Bone marrow (tissue), 2 donors: ENCODE measurements at regions not wholly inside any gene's neighbourhood (a gene's known extent, or its start where the extent isn't known, plus 50 kb on each side); places are given as distances from the start of the nearest gene placed in this dataset.
"Not testable (repeated sequence)": the region's sequence is repeated elsewhere in the genome, so short reads cannot be mapped to it uniquely, and the experiment has no call there.

Experiments
- DNase-seq, 2 donors: peaks; one replicate each; lab custom pipeline; 2025; lab: John Stamatoyannopoulos, UW

DNA sequence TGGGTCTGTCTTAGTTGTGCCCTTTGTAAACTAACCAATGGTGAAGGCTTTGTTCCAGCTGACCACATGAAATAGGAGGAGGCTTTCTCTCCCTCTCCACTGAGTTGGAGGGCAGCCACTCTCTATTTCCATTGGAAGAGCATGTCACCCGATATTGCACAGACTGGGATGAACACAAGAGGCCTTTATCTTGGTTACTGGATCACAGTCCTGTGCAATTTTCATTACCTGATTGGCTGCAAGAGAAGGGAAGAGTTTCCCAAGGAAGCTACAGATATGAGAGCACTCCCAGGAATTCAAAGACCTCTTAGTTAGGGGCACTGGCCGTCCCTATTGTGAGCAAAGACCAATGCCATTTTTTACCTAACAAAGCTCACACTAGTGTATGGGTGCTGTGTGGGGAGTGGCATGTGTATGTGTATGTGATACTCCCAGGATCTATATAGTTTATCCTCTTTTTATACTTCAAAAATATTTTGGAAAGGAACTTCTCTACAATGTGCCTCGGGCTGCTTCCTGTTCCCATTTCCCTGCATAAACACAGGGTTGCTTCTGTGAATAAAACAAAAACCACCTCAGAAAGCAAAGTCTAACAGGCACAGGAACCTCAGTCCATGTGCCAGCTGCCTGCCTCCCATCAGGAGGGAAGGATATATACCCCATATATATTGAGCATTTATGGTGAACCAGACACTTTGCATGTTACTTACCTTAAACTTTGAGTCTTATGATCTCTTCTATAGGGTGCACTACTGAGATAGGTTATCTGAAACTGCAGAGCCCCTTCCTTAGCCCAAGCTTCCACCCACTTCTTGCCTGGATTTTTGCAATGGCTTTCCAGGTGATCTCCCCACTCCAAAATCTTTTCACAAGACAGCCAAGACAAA lies 126.5 kb downstream of the RASSF10 start:
- DNase-seq, result no peak

DNA sequence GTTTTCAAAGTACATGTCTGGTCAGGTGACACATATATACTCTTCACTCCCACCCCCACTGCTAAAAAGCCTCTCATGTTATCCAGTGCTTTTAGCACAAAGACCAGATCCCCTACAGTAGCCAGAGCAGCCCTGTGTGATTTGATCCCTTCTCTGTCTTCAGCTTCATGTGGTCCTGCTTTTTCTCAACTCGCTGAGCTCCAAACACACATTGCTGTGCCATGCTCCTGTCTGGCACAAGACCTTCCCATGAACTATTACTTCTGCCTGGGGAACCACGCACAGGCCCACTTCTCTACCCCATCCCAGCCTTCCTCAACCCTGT lies 127.1 kb downstream of the RASSF10 start:
- DNase-seq, result no peak

DNA sequence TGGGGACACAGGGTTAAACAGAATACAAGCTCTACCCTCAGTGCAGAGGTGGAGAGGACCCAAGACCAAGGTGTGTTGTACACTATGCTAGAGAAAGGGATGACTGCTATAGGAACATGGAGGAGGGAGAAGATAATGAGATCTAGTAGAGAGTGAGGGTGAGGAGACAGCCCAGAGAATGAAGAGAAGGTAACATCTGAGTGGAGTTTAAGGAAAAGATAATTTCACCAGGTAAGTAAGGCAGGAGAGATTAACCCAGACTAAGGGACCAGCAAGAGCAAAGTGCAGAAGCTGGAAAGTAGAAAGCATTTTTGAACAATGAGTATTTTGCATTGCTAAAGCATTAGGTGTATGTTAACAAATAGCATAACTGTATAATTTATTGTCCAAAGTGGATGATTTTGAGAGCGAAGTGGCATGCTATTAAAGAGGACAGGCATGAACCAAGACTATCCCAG lies 128.8 kb downstream of the RASSF10 start:
- no peak for DNase-seq

DNA sequence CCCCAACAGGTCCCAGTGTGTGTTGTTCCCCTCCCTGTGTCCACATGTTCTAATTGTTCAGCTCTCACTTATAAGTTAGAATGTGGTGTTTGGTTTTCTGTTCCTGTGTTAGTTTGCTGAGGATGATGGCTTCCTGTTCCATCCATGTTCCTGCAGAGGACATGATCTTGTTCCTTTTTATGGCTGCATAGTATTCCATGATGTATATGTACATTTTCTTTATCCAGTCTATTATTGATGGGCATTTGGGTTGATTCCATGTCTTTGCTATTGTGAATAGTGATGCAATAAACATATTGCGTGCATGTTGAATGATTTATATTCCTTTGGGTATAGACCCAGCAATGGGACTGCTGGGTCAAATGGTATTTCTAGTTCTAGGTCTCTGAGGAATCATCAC lies 130.0 kb downstream of the RASSF10 start:
- DNase-seq, result not testable (repeated sequence)

DNA sequence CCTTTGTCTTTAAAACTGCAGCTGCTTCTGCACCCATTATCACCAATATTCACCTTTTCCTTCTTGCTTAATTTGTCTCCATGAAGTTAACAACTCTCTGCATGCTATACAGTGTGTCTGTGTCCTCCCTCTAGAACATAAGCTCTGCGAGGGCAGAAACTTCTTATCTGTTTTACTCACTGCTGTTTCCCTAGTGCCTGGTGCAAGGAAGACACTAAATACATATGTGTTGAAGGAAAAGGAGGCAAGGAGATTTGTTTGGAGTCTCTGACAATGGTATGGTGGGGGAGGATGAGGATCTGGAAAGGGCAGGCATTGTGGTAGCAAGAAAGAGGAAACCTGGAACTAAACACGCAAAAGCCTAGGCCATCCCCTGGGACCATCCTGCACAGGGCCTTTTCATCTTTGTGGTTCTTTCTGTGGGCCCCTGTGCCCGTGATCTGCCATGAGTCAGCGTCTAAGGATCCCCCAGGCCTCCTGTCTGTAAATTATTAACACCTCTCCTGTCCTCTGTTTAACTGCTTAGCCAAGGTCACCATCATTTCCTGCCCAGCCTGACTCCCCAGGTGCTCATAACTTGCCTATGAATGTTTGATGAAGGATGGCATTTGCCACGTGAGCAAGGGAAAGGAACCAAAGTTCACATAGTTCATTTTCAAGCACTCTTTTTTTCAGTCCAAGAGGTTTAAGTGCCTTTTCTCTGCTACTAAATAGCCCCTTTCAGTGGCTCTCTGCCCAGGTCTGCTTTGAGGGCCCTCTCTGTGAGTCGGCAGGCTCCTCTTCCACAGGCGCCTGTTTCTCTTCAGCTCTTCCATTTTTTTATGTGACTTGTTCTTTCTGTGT lies 131.1 kb downstream of the RASSF10 start:
- no peak for DNase-seq

DNA sequence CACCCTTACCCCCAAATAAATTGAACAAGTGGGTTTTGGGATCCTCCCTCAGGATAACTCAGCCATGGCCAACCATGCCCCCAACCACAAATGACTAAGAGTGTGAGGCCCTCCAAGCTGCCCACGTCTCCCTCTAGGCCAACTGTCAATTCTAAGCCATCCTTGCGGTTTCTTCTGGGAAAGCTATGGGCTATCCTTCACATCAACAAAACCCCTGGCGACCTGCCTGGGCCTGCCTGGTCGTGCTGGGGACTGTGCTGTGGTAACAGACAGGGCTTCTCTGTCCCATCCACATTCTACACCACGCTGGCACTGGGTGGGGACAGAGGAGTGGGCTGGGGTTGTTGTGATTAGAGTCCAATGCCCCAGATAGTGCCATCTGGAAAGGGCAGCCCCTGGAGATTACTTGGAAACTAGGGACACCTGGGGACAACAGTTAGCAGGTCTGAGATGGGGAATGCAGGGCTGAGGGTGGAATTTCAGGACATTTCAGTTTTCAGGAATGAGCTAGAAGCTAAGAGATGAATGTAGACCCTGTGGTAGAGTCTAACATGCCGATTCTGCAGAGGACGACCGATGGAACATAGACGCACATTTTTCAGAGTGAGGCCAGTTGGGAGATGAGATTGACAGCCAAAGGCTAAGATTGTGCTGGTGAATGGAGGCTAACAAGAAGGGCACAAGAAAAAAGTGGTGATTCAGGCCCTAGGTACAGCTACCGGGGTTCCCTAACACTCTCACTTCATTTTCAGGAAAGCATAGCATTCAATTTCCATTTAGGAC lies 131.9 kb downstream of the RASSF10 start:
- DNase-seq, result no peak

DNA sequence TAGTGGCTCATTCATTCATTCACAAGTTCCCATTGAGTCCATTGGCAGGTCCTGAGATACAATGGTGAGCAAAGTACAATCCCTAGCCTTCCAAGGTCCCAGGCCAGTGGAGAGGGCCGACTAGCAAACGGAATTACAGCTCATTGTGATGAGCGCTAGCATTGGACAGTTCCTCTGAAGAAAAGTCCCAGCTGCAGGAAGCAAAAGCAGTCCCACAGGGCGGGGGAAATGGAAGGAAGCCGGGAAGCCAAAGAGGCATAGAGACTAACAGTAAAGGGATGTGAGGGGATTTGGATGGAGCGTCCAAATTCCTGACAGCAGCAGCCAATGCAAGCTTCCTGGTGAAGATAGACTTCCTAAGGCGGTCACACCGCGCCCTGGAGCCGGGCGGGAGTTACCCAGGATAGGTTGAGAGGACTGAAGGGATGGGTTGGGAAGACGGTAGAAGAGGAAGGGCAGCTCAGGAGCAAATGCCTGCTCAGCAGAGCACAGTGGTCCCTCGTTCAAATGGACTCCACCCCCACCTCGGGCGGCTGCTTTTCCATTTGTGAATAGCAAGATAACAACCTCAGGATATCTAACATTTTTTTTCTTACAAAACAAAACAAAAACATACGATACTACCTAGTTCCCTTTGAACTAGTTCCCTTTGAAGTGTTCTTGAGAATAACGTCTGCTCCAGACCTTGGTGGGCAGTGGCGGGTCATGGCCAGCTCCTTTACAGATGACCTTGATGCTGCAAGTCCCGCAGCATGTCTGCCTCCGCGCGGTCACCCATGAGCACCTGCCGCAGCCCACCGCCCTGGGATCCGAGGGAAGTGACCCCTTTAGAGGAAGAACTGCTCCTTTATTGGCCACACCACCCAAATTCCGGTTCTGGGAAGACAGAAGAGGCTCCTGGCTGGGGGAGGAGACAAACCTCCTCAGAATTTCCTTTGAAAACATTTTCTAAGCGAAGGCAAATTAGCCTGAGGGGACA lies 132.9 kb downstream of the RASSF10 start:
- DNase-seq, result no peak

DNA sequence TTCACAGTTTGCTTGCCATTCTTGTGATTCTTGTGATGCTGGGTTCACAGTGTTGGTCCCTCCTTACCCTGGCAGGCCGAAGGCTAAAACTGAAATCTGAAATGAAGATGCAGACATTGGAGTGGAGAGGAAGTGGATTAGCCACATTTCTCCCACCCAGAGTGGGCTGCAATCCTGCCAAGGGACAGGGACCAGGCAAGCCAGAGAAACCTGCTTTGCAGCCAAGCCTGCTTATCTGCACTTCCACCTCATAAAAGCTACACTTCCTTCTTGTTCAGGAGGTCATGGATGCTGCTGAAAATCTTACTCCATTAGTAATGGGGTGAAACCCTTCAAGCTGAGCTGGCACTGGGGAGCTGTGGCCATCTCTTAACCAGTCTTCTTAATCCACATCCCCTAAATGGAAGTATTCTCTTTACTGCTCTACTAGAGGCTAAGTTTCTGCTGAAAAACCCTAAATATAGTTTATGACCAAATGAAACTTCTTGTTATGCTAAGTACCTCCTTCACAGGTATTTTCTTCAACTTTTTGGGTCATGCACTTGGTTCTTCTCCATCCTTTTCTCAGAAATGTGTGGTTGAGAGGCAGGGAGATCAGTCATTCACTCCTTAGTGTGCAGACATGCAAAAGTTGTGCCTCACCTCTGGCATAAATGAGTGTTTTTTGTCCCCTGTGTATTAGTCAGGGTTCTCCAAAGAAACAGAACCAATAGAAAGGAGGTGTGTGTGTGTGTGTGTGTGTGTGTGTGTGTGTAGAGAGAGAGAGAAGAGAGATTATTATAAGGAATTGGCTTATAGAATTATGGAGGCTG lies 133.9 kb upstream of the BMAL1 start:
- no peak for DNase-seq

DNA sequence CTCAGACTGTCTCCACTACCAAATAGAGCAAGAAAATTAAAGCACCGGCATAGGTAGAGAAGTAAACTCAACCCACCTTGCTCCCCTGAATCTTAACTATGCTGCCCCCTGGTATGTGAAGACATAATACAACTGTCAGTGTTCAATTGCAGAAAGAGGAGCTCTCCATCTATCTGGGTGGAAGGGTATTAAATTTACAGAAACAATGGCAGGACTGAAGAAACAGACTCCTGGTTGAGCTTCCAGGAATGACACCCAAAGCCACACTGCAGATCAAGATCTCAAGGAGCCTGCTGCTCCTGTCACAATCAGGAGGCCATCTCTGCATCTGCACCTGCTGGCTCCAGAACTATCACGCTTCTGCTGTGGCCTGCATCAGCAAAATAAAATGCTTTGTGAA lies 132.1 kb upstream of the BMAL1 start:
- DNase-seq, result no peak

DNA sequence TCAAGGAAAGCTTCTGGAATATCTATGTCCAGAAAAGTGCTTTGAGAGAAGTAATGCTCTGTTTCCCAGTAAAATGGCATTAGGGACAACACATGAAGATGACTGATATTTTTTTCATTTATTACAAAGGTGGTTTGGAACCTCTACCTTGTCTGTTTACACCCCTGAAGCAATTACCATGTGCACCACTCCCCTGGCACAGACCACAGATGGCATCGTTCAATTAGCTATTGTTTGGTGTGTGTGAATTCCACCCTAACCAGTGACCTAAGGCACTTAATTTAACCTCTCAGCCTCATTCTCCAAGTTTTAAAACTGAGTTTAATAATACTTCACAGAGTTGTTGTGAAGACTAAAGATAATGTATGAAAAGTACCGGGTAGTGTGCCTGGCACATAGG lies 127.6 kb upstream of the BMAL1 start:
- DNase-seq, result no peak

DNA sequence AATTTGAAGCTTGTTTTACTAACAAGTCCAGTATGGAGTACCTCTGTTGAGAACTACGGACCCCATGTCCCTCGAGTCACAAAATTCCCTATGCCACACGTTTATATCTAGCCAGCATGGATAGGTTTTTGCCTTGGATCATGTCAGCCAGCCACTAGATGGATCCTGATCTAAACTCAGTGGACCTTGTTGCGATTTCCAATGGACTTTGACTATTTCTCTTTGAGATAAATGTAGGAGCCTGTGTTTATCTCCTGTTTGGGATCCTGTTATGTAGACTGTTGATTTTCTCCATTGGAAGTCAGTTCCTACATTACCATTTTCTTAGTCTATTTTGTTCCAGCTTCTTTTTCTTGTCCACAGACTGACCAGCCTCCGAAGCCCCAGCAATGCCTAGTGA lies 127.1 kb upstream of the BMAL1 start:
- no peak for DNase-seq

DNA sequence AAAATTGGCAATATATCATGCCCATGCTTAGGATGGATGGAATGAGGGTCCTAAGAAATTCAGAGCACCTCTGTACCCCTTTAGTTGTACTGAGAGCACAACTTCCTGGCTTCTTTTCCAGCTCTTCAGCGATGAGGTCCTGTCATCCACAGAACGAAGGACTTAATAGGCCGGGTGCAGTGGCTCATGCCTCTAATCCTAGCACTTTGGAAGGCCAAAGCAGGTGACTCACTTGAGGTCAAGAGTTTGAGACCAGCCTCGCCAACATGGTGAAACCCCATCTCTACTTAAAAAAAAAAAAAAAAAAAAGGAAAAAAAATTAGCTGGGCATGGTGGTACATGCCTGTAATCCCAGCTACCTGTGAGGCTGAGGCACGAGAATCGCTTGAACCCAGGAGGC lies 125.3 kb upstream of the BMAL1 start:
- DNase-seq, result no peak

DNA sequence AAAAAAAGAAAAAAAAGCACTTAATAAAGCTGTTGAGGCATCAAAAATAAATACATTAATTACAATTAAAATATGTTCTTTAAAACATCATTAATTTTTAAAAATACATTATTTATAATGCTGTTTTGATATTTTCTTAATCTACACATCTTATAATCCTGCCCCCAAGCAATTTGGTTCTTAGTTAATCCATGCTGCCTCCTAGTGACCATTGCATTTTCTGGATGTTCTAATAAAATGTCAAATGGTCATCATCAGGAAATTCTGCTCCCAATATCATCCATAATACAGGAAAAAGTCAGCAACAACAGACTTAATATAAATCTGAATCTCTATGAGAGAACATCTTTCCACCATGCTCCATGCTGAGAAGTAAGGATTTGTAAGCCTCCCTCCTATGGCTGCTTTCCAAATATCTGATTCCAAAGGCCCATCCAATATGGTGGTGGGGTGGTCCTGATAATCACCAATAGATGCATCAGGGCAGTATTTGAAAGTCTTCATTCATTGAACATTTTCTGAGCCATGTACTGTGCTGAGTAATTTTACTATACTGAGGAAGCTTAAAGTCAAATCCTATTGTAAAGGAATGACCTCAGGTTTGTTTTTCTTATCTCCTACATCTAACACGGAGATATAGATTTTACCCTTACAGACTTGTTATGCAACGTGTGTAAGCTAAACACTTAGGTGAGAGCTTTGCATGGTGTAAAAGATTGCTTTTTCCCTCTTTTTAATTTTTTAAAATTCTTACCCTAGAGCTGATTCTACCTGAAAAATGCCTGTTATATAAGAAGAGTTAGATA lies 124.7 kb upstream of the BMAL1 start:
- no peak for DNase-seq

DNA sequence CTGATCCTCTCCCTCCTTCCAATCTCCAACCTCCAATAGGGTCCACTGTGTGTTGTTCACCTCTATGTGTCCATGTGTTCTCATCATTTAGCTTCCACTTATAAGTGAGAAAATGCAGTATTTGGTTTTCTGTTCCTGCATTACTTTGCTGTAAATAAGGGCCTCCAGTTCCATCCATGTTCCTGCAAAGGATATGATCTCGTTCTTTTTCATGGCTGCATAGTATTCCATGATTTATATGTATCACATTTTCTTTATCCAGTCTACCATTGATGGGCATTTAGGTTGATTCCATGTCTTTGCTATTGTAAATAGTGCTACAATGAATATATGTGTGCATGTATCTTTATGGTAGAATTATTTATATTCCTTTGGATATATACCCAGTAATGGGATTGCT lies 123.2 kb upstream of the BMAL1 start:
- not testable (repeated sequence) for DNase-seq

DNA sequence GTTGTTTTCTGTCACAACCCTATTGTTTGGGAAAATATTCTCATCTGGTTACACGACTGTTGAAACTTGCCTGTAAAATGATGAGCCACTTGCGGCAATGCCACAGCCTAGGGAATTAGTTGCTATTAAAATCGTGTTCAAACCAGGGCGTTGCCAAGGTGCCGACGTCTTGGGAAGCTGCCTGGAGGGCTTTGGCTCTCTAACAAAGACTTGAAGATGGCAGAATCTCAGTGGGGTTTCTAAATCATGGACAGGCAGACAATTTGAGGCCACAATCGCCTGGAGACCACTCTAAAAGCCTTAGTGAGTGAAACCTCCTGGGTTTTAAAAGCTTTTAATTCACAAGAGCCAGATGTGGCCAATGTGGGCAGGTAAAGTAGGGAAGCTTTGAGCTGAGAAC lies 117.2 kb upstream of the BMAL1 start:
- DNase-seq, result no peak

DNA sequence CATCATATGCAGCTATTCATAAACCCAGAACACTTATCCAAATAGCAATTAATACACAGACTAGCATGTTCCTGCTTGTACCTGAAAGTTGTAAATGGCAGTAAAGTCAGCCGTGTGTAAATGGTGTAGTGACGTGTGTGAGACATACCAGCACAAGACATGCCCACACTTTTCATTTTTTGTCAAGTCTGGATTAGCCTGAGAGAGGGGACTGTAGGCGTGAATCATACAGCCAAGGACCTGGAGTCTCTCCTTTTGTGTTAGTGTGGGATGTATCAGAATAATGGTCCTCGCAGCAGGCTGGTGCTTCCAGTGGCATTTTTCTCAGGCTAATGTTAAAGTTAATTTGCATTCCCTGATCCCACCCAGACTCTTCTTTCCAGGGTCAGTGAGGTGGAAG lies 116.8 kb upstream of the BMAL1 start:
- DNase-seq, result no peak

DNA sequence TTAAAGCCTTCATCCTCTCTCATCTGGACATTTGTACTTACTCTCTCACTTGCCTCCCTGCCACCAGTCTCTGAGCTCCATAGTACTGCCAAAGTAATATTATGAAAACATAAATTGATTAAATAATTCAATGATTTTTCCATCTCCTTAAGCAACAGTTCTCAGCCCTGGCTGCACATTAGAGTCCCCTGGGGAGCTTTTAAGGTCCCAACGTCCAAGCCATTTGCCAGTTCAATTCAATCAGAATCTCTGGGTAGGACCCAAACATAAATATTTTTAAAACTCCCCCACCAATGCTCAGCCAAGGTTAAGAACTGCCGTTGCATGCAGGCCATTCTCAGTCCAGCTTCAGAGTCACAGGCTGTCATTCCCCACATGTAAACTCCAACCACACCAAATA lies 114.4 kb upstream of the BMAL1 start:
- DNase-seq, result no peak

DNA sequence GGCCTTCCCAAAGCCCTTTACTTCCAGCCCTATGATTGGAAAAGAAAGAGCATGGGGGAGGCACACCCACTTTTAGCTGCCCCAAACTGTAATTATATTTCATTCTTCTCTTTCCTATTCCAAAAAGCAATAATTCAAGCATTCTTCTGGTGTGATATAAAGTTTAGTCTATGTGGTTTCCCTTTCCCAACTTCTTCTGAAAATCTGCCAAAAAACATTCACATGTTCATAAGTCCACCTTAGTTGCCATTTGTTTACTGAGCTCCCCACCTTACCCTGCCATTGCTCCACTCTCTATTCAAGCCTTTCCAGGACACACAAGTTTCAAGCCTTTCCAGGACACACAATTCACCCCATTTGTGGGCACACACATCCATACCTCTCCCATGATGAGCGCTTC lies 111.6 kb upstream of the BMAL1 start:
- no peak for DNase-seq

DNA sequence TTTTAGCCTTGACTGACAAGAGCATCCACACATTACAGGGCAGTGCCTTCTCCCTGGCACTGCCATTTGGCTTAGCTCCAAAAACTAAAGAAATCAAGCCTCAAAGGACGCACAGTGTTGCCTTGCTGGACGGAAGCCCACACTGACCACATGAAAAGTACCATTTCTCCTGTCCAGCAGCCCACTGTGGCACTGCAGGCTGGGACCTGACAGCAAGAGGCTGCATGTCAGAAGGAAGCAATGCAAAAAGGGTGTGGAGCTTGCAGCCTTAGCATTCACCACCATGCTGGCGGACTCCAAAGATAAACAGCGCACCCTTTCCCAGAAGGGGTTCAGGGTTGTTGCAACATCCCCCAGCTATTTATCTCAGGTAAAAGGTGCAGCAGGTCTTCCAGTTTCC lies 109.3 kb upstream of the BMAL1 start:
- no peak for DNase-seq

DNA sequence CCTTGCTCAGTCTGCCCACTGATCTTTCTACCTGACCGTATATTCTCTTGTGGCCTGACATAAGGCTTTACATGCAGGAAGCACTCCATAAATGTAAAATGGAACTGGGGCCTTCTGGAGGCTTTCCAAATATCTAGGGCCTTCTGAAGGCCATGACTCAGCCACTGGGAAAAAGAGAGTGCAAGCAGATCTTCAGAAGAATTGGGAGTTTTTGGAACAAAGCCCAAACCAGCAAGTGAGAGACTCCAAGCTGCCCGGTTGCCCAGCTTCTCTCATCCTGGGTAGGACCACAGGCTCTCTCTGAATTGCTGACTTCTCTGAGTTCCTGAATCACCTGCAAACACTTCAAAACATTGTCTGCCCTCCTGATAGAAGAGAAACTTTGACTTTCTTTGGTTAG lies 107.9 kb upstream of the BMAL1 start:
- DNase-seq, result no peak
